Activated CD4-positive, alpha-beta memory T cell treated with anti-CD3 and anti-CD28 coated beads, Interleukin-2, amount 10 ng/mL, durations not matched to agents 7 days and 5 days (primary cell): ENCODE measurements at regions not wholly inside any gene's neighbourhood (a gene's known extent, or its start where the extent isn't known, plus 50 kb on each side); places are given as distances from the start of the nearest gene placed in this dataset.
"Not testable (repeated sequence)": the region's sequence is repeated elsewhere in the genome, so short reads cannot be mapped to it uniquely, and the experiment has no call there.

Experiments used
- CTCF ChIA-PET: fragments of 350-600 bp; sonication (Branson Sonifier 250); formaldehyde crosslinking; loops from one replicate; lab custom pipeline; 2021; ENCODE audit warnings: antibody characterized with exemption, inconsistent platforms; lab: Charles Lee
- POLR2A ChIA-PET: fragments of 350-600 bp; sonication (Branson Sonifier 250); formaldehyde crosslinking; loops from one replicate; lab custom pipeline; 2021; ENCODE audit warnings: antibody characterized with exemption; lab: Charles Lee
- DNase-seq: peaks from one replicate; pipeline ENCODE4 v3.0.0-alpha.2; 2020
- H3K27ac Mint-ChIP-seq: one replicate; pipeline ENCODE4 v1.8.0; 2021; ENCODE audit warnings: mild to moderate bottlenecking, mixed read lengths
- H3K27me3 Mint-ChIP-seq: one replicate; pipeline ENCODE4 v1.8.0; 2021; ENCODE audit warnings: mixed read lengths
- H3K36me3 Mint-ChIP-seq: one replicate; pipeline ENCODE4 v1.8.0; 2021; ENCODE audit warnings: low read depth, mixed read lengths
- H3K4me1 Mint-ChIP-seq: one replicate; pipeline ENCODE4 v1.8.0; 2021; ENCODE audit warnings: mixed read lengths
- H3K4me3 Mint-ChIP-seq: one replicate; pipeline ENCODE4 v1.8.0; 2021; ENCODE audit warnings: mild to moderate bottlenecking, mixed read lengths
- H3K9me3 Mint-ChIP-seq: one replicate; pipeline ENCODE4 v1.8.0; 2021; ENCODE audit warnings: mixed read lengths

DNA sequence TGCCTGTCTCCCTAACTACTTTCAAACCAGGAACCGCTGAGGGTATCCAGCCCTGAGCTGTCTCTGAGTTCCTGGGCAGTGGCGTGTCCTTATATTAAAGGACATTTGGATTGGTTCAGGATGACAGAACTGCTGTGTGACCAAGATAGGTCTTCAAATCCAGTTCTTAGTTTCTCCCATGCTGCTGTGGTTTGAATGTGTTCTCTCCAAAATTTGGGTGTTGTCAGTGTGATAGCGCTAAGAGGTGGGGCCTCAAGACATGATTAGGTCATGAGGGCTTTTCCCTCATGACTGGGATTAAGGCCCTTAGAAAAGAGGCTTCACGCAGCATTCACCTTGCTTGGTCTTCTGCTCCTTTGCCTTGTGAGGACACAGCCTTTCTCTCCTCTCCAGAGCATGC is 376.5 kb upstream of the TPM1 start:
- H3K36me3 Mint-ChIP-seq, result no peaks in the 10 kb centered on the region
- no peak overlapping the region for H3K4me3 Mint-ChIP-seq
- H3K9me3 Mint-ChIP-seq, result no peaks in the 10 kb centered on the region
- ChIA-PET CTCF (no interaction called here), POLR2A (no interaction called here)
- no peak overlapping the region for H3K27ac Mint-ChIP-seq
- no peak for DNase-seq
- peaks cover 5% of the 10 kb centered on the region for H3K27me3 Mint-ChIP-seq
- no peaks in the 10 kb centered on the region for H3K4me1 Mint-ChIP-seq

DNA sequence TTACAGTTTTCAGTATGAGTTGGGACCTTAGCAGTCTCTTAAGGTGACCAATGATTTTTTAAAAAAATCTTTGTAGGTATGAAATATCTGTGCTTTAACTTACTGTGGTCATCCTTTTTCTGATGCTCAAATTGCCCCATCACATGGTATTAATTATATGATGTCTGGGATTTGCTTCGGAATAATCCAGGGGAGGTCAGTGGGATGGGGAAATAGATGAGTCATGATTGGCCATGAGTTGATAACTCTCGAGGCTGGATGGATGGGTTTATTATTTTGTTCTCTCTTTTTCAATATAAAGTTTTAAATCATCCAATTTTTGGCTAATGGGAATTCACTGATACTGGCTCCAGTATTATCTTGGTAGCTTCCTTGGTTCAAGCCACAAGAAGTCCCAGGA is 370.3 kb upstream of the TPM1 start:
- Mint-ChIP-seq H3K4me3 (no peak overlapping the region), H3K9me3 (no peaks in the 10 kb centered on the region), H3K27me3 (peaks cover 8% of the 10 kb centered on the region), H3K27ac (no peak overlapping the region), H3K36me3 (no peaks in the 10 kb centered on the region), H3K4me1 (no peaks in the 10 kb centered on the region)
- CTCF ChIA-PET, result no interaction called here
- no peak for DNase-seq
- POLR2A ChIA-PET, result no interaction called here

DNA sequence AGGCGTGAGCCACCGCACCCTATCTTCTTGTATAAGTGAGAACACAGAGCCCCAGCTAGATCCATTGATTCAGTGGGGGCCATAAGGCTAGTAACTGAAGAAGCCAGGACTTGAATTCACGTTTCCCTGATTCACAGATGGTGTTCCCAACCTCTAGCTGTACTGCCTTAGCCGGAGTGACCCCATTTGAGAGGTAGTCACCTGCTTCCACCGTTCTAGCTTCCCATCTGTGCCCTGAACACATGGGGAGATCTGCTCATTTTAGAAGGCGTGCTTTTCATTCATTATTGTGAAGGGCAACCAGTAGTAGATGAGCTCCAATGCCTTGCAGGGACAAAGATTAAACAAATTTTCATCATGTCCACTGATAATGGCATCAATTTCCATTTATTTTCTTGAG is 365.7 kb upstream of the TPM1 start:
- Mint-ChIP-seq H3K36me3 (no peaks in the 10 kb centered on the region), H3K27ac (no peak overlapping the region), H3K4me1 (no peaks in the 10 kb centered on the region), H3K4me3 (no peak overlapping the region), H3K27me3 (peaks cover 3% of the 10 kb centered on the region), H3K9me3 (no peaks in the 10 kb centered on the region)
- DNase-seq, result no peak
- ChIA-PET CTCF (no interaction called here), POLR2A (no interaction called here)

DNA sequence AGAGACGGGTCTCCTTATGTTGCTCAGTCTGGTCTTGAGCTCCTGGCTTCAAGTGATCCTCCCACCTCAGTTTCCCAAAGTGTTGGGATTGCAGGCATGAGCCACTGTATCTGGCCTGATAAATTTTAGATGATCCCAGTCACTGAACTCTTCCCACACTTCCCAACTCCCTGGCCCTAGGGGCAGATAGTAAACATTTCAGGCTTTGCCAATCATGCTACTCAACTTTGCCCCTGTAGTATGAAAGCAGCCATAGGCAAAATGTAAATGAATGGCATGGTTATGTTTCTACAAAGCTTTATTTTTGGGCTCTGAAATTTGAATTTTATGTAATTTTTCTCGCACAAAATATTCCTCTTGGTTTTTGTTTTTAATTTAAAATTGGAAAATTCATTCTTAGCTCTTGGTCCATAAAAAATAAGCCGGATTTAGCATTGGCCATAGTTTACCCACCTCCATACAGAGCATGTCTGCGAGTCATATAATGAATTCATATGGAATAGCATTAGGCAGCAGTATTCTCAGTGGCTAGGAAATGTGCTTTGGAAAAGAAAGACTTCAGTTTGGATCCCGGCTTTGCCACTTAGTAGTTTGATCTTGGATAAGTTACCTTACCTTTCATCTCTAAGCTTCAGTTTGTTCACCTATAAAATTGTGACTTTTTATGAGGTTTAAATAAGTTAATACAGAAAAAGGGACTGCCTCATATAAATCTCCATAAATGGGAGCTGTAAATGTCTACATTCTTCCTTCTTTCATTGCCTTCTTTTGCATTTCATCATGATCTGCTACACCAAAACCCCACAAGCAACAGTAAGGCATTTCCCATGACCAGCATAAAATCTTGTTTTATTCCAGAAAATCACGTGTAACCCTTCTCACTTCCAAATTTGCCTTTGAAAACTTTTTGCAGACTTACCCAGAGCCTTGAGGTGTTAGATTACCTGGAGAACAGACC is 360.3 kb upstream of the TPM1 start:
- ChIA-PET POLR2A (no interaction called here), CTCF (no interaction called here)
- H3K27ac Mint-ChIP-seq, result no peak overlapping the region
- no peak for DNase-seq
- no peaks in the 10 kb centered on the region for H3K9me3 Mint-ChIP-seq
- no peaks in the 10 kb centered on the region for H3K27me3 Mint-ChIP-seq
- H3K4me3 Mint-ChIP-seq, result no peak overlapping the region
- H3K36me3 Mint-ChIP-seq, result no peaks in the 10 kb centered on the region
- no peaks in the 10 kb centered on the region for H3K4me1 Mint-ChIP-seq

DNA sequence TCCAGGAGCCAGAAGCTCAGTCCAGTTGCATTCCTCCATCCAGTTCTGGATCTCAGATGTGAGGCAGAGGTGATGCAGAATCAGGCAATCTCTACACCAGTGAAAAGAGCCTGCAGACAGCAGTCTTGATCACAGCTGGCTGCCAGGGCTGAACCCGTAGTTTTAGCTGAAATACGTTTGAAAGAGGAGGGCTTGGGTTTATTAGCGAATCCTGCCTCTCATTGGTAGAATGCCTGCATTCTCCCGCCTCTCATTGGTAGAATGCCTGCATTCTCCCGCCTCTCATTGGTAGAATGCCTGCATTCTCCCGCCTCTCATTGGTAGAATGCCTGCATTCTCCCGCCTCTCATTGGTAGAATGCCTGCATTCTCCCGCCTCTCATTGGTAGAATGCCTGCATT is 359.4 kb upstream of the TPM1 start:
- H3K9me3 Mint-ChIP-seq, DNase-seq, POLR2A ChIA-PET, H3K4me3 Mint-ChIP-seq, H3K27ac Mint-ChIP-seq, CTCF ChIA-PET, H3K4me1 Mint-ChIP-seq, H3K27me3 Mint-ChIP-seq, H3K36me3 Mint-ChIP-seq: not testable (repeated sequence)

DNA sequence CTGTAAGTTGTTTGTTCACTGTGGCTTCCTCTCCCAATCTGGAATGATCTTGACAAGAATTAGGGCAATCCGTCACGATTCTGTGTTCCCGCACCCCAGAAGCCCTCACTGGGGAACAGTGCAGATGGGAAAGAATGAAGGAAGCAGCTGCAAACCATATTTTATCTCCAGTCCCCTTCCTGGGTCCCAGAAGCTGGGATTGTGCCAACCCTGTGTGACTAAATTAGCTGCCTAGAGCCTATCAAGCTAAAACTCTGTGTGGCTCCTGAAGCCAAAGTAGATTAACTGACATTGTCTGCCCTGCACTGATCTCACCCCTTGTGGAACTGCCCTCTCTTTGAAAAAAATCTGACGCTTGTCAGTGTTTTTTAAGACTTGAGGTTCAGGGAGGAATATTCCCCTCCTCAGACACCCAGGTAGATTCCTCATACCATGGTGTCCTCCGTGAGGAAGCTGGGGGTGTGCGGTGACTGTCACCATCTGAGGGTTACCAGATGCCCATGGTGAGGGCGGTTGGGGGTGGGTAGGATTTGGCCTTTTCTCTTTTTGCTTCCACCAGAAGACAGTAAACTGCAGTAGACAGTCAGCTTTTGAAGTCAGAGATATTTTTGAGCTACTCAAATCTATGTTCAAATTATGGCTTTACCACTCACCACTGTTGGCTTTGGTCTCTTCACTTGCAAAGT is 358.3 kb upstream of the TPM1 start:
- POLR2A ChIA-PET, result no interaction called here

DNA sequence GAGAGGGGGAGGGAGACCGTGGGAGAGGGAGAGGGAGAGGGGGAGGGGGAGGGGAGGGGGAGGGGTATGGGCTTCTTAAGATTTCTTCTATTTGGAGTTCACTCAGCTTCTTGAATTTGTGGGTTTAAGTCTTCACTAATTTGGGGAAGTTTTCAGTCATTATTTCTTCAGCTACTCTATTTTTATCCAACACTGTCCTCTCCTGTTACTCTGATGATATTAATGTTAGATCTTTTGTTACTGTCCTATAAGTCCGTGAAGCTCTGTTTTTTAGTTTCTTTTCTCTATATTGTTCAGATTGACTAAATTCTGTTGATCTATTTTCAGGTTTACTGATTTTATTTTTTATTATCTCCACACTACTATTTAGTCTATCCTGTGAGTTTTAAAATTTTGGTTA is 351.5 kb upstream of the TPM1 start:
- Mint-ChIP-seq H3K27ac (no peak overlapping the region), H3K36me3 (no peaks in the 10 kb centered on the region), H3K4me3 (no peak overlapping the region), H3K27me3 (no peaks in the 10 kb centered on the region), H3K9me3 (no peaks in the 10 kb centered on the region), H3K4me1 (no peaks in the 10 kb centered on the region)
- no peak for DNase-seq
- POLR2A ChIA-PET, result no interaction called here
- CTCF ChIA-PET, result no interaction called here

More for the DNA sequence above, 358.3 kb upstream of the TPM1 start:
- no peaks in the 10 kb centered on the region for H3K4me1 Mint-ChIP-seq
- no peaks in the 10 kb centered on the region for H3K27me3 Mint-ChIP-seq
- H3K9me3 Mint-ChIP-seq, result no peaks in the 10 kb centered on the region
- CTCF ChIA-PET, result interaction anchor here (1.7 kb wide), 1 partner anchor 58 kb away, joined by 3 read pairs; no protein-coding TSS in a partner anchor
- DNase-seq, result no peak
- no peaks in the 10 kb centered on the region for H3K36me3 Mint-ChIP-seq
- no peak overlapping the region for H3K4me3 Mint-ChIP-seq
- no peak overlapping the region for H3K27ac Mint-ChIP-seq

DNA sequence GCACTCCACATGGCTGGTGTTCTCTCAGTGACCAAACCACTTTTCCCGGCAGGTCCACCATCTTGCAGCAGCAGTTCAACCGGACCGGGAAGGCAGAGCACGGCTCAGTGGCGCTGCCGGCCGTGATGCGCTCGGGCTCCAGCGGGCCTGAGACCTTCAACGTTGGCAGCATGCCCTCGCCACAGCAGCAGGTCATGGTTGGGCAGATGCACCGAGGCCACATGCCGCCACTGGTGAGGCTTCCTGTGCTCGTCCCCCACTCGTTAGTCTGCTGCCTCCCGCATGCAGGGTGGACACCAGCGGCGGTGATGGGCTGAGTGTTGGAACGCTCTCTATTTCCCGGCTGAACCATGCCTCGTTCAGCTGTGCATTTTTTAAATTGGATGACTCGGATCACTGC is 344.9 kb upstream of the TPM1 start:
- no peaks in the 10 kb centered on the region for H3K36me3 Mint-ChIP-seq
- POLR2A ChIA-PET, result no interaction called here
- no peaks in the 10 kb centered on the region for H3K27me3 Mint-ChIP-seq
- no peaks in the 10 kb centered on the region for H3K4me1 Mint-ChIP-seq
- no peak overlapping the region for H3K27ac Mint-ChIP-seq
- CTCF ChIA-PET, result no interaction called here
- no peaks in the 10 kb centered on the region for H3K9me3 Mint-ChIP-seq
- no peak overlapping the region for H3K4me3 Mint-ChIP-seq
- no peak for DNase-seq

DNA sequence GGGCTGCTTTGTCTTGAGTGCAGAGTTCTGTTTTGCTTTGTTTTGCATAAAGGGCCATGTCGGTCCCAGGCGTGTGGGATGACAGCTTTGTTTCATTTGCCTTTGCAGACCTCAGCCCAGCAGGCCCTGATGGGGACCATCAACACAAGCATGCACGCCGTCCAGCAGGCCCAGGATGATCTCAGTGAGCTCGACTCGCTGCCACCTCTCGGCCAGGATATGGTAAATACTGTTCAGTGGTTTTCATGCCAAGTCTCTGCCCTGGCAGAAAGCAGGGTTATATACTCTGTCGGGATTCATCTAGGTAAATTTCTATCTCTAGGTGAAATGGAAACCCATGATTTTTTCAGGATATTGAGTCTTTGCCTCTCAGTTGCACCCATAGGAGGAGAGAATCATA is 343.9 kb upstream of the TPM1 start:
- Mint-ChIP-seq H3K4me1 (no peaks in the 10 kb centered on the region), H3K9me3 (no peaks in the 10 kb centered on the region), H3K27me3 (no peaks in the 10 kb centered on the region), H3K36me3 (no peaks in the 10 kb centered on the region), H3K4me3 (no peak overlapping the region), H3K27ac (no peak overlapping the region)
- no peak for DNase-seq
- POLR2A ChIA-PET, result no interaction called here
- CTCF ChIA-PET, result interaction anchor here (1.1 kb wide), 1 partner anchor 43 kb away, joined by 3 read pairs; no protein-coding TSS in a partner anchor

DNA sequence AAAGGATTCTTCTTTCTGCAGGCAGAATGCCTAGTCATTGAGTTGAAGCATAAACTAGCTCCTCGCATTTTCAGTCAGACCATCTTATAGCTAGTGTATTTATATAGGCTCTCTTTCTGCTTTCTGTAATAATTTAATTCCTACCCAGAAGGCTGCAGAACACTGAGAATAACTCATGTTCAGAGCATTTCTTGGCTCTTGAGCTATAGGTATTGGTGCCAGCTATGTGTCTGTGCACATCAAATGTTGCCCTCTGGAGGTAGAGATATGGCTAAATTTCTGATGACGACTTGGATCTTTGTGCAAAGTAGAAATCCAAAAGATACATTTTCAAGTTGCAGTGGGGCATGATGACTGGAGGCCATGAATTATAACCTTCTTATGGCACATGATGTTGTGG is 336.2 kb upstream of the TPM1 start:
- no peaks in the 10 kb centered on the region for H3K9me3 Mint-ChIP-seq
- POLR2A ChIA-PET, result no interaction called here
- H3K4me1 Mint-ChIP-seq, result no peaks in the 10 kb centered on the region
- H3K4me3 Mint-ChIP-seq, result no peak overlapping the region
- H3K36me3 Mint-ChIP-seq, result no peaks in the 10 kb centered on the region
- no peak for DNase-seq
- CTCF ChIA-PET, result no interaction called here
- H3K27me3 Mint-ChIP-seq, result peaks cover 3% of the 10 kb centered on the region
- no peak overlapping the region for H3K27ac Mint-ChIP-seq

DNA sequence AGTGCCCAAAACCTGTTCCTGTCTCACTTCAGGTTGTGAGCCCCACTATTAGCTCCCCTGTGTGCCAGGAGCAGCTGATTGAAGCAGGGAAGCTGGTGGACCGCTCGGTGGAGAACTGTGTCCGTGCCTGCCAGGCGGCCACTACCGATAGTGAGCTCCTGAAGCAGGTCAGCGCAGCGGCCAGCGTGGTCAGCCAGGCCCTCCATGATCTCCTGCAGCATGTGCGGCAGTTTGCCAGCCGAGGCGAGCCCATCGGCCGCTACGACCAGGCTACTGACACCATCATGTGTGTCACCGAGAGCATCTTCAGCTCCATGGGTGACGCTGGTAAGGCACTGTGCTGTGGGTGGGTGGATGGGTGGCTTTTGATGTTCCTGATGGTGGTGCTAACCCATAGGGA is 334.1 kb upstream of the TPM1 start:
- Mint-ChIP-seq H3K4me3 (no peak overlapping the region), H3K9me3 (no peaks in the 10 kb centered on the region), H3K27me3 (peaks cover 3% of the 10 kb centered on the region), H3K36me3 (no peaks in the 10 kb centered on the region), H3K27ac (no peak overlapping the region), H3K4me1 (no peaks in the 10 kb centered on the region)
- no peak for DNase-seq
- POLR2A ChIA-PET, result no interaction called here
- CTCF ChIA-PET, result no interaction called here

DNA sequence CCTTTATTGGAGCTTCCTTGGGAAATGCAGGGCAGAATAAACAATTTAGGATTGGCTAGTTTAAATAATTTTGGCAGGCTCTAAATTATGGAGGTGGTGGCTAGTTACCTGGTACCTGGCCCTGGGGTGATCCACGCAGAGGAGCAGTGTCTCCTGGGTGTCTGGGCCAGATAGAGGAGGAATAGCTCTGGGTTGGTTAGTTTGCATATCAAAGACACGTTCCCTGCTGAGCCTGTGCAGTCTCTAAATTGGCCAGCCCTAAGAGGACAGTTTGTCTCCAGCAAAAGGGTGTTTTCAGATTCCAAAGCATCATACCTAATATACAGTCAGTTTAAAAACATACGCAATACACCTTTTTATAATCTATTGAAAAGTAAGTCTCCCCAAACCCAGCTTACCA is 333.3 kb upstream of the TPM1 start:
- ChIA-PET POLR2A (no interaction called here), CTCF (no interaction called here)
- Mint-ChIP-seq H3K36me3 (no peaks in the 10 kb centered on the region), H3K27ac (no peak overlapping the region), H3K27me3 (peaks cover 3% of the 10 kb centered on the region), H3K9me3 (no peaks in the 10 kb centered on the region), H3K4me3 (no peak overlapping the region), H3K4me1 (no peaks in the 10 kb centered on the region)
- no peak for DNase-seq

DNA sequence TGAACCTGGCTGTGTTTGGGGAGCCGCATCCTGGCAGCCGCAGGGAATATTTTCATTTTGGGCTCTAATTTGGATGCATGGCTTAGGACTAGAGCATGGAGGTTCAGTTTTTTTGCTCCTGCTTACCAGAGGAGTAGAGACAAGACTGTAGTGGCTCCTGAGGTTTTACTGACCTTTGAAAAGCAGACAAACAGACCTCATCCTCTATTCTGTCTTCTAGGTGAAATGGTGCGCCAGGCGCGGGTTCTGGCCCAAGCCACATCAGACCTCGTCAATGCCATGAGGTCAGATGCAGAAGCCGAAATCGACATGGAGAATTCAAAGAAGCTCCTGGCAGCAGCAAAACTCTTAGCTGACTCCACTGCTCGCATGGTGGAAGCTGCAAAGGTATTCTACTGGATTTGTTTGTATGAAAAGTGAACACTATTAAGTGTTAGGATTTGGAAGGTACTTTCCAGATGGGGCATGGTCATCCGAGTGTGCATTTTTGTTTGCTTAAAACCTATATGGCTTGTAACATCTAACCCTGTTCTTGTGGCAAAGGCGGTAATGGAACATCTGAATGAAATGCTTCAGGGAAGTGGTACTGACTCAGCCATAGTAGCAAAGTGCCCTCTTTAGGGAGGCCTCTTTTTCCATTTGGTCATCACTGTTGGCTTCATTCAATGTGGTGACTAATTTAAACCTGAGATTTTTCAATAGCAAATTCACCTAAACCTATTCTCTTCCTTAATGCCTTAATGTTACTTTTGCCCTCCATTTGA is 330.7 kb upstream of the TPM1 start:
- H3K36me3 Mint-ChIP-seq, result no peaks in the 10 kb centered on the region
- no peak for DNase-seq
- no peak overlapping the region for H3K4me3 Mint-ChIP-seq
- H3K4me1 Mint-ChIP-seq, result no peaks in the 10 kb centered on the region
- ChIA-PET POLR2A (no interaction called here), CTCF (no interaction called here)
- no peaks in the 10 kb centered on the region for H3K27me3 Mint-ChIP-seq
- no peaks in the 10 kb centered on the region for H3K9me3 Mint-ChIP-seq
- no peak overlapping the region for H3K27ac Mint-ChIP-seq
